H1 (cell line): ENCODE measurements at regions not wholly inside any gene's neighbourhood (a gene's known extent, or its start where the extent isn't known, plus 50 kb on each side); places are given as distances from the start of the nearest gene placed in this dataset.

Experiments used
- CEBPB ChIP-seq: IDR thresholded peaks from 2 replicates; pipeline ENCODE4 v1.6.1; 2012; ENCODE audit warnings: low read depth, low read length
- FOSL1 ChIP-seq: IDR thresholded peaks from 2 replicates; pipeline ENCODE4 v1.6.1; 2011; ENCODE audit warnings: mild to moderate bottlenecking, low read depth, low read length, moderate library complexity; ENCODE audit not compliant: insufficient read depth
- RBBP5 ChIP-seq: IDR thresholded peaks from 2 replicates; pipeline ENCODE4 v1.7.1; 2012; ENCODE audit warnings: low read depth, mild to moderate bottlenecking, inconsistent platforms, low read length, moderate library complexity, borderline replicate concordance
- TAF1 ChIP-seq: IDR thresholded peaks from 2 replicates; pipeline ENCODE4 v1.6.1; 2011; ENCODE audit warnings: mild to moderate bottlenecking, low read depth, low read length
- TEAD4 ChIP-seq: IDR thresholded peaks from 2 replicates; pipeline ENCODE4 v1.6.1; 2012; ENCODE audit warnings: low read depth, low read length, inconsistent platforms, mixed read lengths
- USF2 ChIP-seq: IDR thresholded peaks from 2 replicates; pipeline ENCODE4 v1.6.1; 2011; ENCODE audit warnings: low read length, improper control_type of control experiment

- TF ChIP-seq FOSL1 (no peak), USF2 (no peak), RBBP5 (no peak), CEBPB (no peak), TAF1 (no peak), TEAD4 (no peak)
Measured at GRCh38 chr12:105449431-105449830, 118.9 kb downstream of the C12orf75 start (continued).
